Keratinocyte (primary cell): ENCODE measurements at regions not wholly inside any gene's neighbourhood (a gene's known extent, or its start where the extent isn't known, plus 50 kb on each side); places are given as distances from the start of the nearest gene placed in this dataset.

ENCODE experiments used
- DNase-seq: peaks from one replicate; pipeline ENCODE4 v3.0.0-alpha.2; 2011; ENCODE audit warnings: low read depth, missing footprints, low spot score
- FAIRE-seq: peaks from 2 replicates; lab custom pipeline; 2011; peaks lifted over from hg19 to GRCh38; lab: Jason Lieb, UNC
- H2AFZ ChIP-seq: 2 replicates; pipeline ENCODE4 v1.6.0; 2012; ENCODE audit warnings: low read length, control low read depth, inconsistent platforms; ENCODE audit not compliant: control insufficient read depth
- H3K27ac ChIP-seq: 2 replicates; pipeline ENCODE4 v1.5.1; 2011; ENCODE audit warnings: low read length; ENCODE audit not compliant: control insufficient read depth, insufficient read depth
- H3K27me3 ChIP-seq: 3 replicates; pipeline ENCODE4 v1.6.0; 2011; ENCODE audit warnings: low read length; ENCODE audit not compliant: control insufficient read depth, insufficient read depth; ENCODE audit errors: extremely low read depth
- H3K36me3 ChIP-seq, 2 experiments: 2 replicates in 1 of 2; 3 replicates in 1 of 2; pipeline ENCODE4 v1.5.1; 2011; ENCODE audit warnings: low read length in 2 of 2, mild to moderate bottlenecking in 1 of 2; ENCODE audit not compliant: control insufficient read depth in 2 of 2, insufficient read depth in 2 of 2; ENCODE audit errors: extremely low read depth in 1 of 2
- H3K4me1 ChIP-seq: 3 replicates; pipeline ENCODE4 v1.5.1; 2011; ENCODE audit warnings: low read length; ENCODE audit not compliant: control insufficient read depth, insufficient read depth; ENCODE audit errors: extremely low read depth
- H3K4me2 ChIP-seq: 3 replicates; pipeline ENCODE4 v1.6.0; 2011; ENCODE audit warnings: low read depth, low read length; ENCODE audit not compliant: control insufficient read depth, insufficient read depth; ENCODE audit errors: extremely low read depth
- H3K4me3 ChIP-seq, 3 experiments: fragments of 200-600 bp in 1 of 3; sonication (generic) in 1 of 3; 2 replicates in 2 of 3; 3 replicates in 1 of 3; pipeline ENCODE4 v1.5.1; 2011 to 2016; ENCODE audit warnings: low read length in 3 of 3, mild to moderate bottlenecking in 3 of 3, control low read depth in 2 of 3, inconsistent platforms in 1 of 3, low read depth in 1 of 3, mixed read lengths in 1 of 3, mixed run types in 1 of 3, moderate library complexity in 1 of 3; ENCODE audit not compliant: control insufficient read depth in 2 of 3, insufficient read depth in 2 of 3; ENCODE audit errors: extremely low read depth in 1 of 3
- H3K79me2 ChIP-seq: 2 replicates; pipeline ENCODE4 v1.6.0; 2012; ENCODE audit warnings: low read length; ENCODE audit not compliant: control insufficient read depth, insufficient read depth
- H3K9ac ChIP-seq: 3 replicates; pipeline ENCODE4 v1.6.0; 2011; ENCODE audit warnings: low read length; ENCODE audit not compliant: control insufficient read depth, insufficient read depth; ENCODE audit errors: extremely low read depth
- H3K9me1 ChIP-seq: 3 replicates; pipeline ENCODE4 v1.6.0; 2011; ENCODE audit warnings: low read length; ENCODE audit not compliant: control insufficient read depth, insufficient read depth; ENCODE audit errors: extremely low read depth
- H3K9me3 ChIP-seq: 2 replicates; pipeline ENCODE4 v1.5.1; 2012; ENCODE audit warnings: low read depth, low read length; ENCODE audit not compliant: control insufficient read depth
- H4K20me1 ChIP-seq: 3 replicates; pipeline ENCODE4 v1.6.0; 2011; ENCODE audit warnings: low read length; ENCODE audit not compliant: control insufficient read depth, insufficient read depth; ENCODE audit errors: extremely low read depth
- EZH2 ChIP-seq: IDR thresholded peaks from one replicate; pipeline ENCODE4 v1.6.1; 2012; ENCODE audit warnings: inconsistent platforms, mild to moderate bottlenecking, low read length, moderate library complexity
- dilution Hi-C: fragments of 300-500 bp; cut with MboI; formaldehyde crosslinking; loops from one replicate; pipeline ENCODE4 v1.7.0; 2020; ENCODE audit warnings: low sequenced_read_pairs; ENCODE audit not compliant: extremely low pct_ligation_motif_present
- TF ChIP-seq, protein P1 (sequence below), 3 experiments: IDR thresholded peaks in 1 of 3; conservative IDR thresholded peaks in 1 of 3; optimal IDR thresholded peaks in 1 of 3; 2 replicates in 2 of 3; 3 replicates in 1 of 3; pipeline versions ENCODE3 to v1.5.1; 2011; ENCODE audit warnings: low read length in 3 of 3, mild to moderate bottlenecking in 3 of 3, moderate library complexity in 2 of 3, control low read depth in 1 of 3, inconsistent platforms in 1 of 3; ENCODE audit not compliant: insufficient read depth in 2 of 3; ENCODE audit errors: extremely low read depth in 1 of 3

DNA sequence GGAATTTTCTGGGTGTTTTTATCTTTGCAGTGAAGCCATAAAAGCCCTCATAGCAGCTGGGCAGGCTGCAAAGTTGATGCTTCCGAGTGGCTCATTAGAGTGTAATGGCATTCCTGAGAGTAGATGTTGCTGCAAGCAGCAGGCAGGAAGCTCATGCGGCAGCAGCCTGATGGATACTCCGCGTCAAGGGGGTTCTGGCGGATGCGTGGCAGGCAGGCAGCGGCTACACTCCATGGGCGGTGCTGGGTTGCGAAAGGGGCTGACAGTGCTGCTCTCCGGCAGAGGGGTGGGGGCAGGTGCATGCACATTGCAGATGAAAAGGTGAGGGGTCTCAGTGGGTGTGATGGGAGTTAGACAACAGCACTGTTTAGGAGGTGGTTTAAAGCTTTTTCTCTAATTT is 93.2 kb upstream of the AJAP1 start:
- Histone ChIP-seq H3K4me1 (no peaks in the 10 kb centered on the region), H3K9me3 (peaks cover 1% of the 10 kb centered on the region), H3K36me3 (no peaks in the 10 kb centered on the region), H2AFZ (no peak overlapping the region), H3K4me3 (no peak overlapping the region), H3K9me1 (no peaks in the 10 kb centered on the region), H3K9ac (no peak overlapping the region), H3K27me3 (no peaks in the 10 kb centered on the region), H4K20me1 (no peaks in the 10 kb centered on the region), H3K27ac (no peak overlapping the region), H3K4me2 (no peak overlapping the region), H3K79me2 (no peaks in the 10 kb centered on the region)
- no peak for FAIRE-seq
- TF ChIP-seq, protein P1, sequence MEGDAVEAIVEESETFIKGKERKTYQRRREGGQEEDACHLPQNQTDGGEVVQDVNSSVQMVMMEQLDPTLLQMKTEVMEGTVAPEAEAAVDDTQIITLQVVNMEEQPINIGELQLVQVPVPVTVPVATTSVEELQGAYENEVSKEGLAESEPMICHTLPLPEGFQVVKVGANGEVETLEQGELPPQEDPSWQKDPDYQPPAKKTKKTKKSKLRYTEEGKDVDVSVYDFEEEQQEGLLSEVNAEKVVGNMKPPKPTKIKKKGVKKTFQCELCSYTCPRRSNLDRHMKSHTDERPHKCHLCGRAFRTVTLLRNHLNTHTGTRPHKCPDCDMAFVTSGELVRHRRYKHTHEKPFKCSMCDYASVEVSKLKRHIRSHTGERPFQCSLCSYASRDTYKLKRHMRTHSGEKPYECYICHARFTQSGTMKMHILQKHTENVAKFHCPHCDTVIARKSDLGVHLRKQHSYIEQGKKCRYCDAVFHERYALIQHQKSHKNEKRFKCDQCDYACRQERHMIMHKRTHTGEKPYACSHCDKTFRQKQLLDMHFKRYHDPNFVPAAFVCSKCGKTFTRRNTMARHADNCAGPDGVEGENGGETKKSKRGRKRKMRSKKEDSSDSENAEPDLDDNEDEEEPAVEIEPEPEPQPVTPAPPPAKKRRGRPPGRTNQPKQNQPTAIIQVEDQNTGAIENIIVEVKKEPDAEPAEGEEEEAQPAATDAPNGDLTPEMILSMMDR (optimal IDR thresholded peaks at IDR 0.05 in 1 of 3, IDR thresholded peaks at IDR 0.05 in 1 of 3, conservative IDR thresholded peaks at IDR 0.05 in 1 of 3; ENCODE audit: extremely low read depth in 1 of 3, insufficient read depth in 2 of 3, low read length in 3 of 3) = no peak
- no peak for TF ChIP-seq EZH2
- no peak for DNase-seq
- dilution Hi-C loops = no loop called here

GRCh38 chr1:4562321-4562720 is 92.1 kb upstream of the AJAP1 start:
- Histone ChIP-seq H3K9me3 (peaks cover 3% of the 10 kb centered on the region), H3K4me1 (no peaks in the 10 kb centered on the region), H3K9me1 (no peaks in the 10 kb centered on the region), H4K20me1 (no peaks in the 10 kb centered on the region), H2AFZ (no peak overlapping the region), H3K4me3 (no peak overlapping the region), H3K79me2 (no peaks in the 10 kb centered on the region), H3K36me3 (no peaks in the 10 kb centered on the region), H3K4me2 (no peak overlapping the region), H3K27ac (no peak overlapping the region), H3K9ac (no peak overlapping the region), H3K27me3 (no peaks in the 10 kb centered on the region)
- dilution Hi-C loops = no loop called here
- no peak for FAIRE-seq
- no peak for TF ChIP-seq EZH2
- TF ChIP-seq, protein P1 (optimal IDR thresholded peaks at IDR 0.05 in 1 of 3, IDR thresholded peaks at IDR 0.05 in 1 of 3, conservative IDR thresholded peaks at IDR 0.05 in 1 of 3; ENCODE audit: extremely low read depth in 1 of 3, insufficient read depth in 2 of 3, low read length in 3 of 3) = no peak
- DNase-seq = no peak
